Skeletal muscle satellite cell (primary cell): ENCODE measurements at regions not wholly inside any gene's neighbourhood (a gene's known extent, or its start where the extent isn't known, plus 50 kb on each side); places are given as distances from the start of the nearest gene placed in this dataset.

ENCODE experiments used
- H3K27me3 ChIP-seq: 2 replicates; pipeline ENCODE4 v1.7.0; 2013; ENCODE audit warnings: low read length; ENCODE audit not compliant: control insufficient read depth, insufficient read depth
- H3K36me3 ChIP-seq: 2 replicates; pipeline ENCODE4 v1.7.0; 2013; ENCODE audit warnings: mild to moderate bottlenecking, control low read depth, low read length; ENCODE audit not compliant: insufficient read depth
- H3K4me1 ChIP-seq: 2 replicates; pipeline ENCODE4 v1.7.0; 2013; ENCODE audit warnings: low read length; ENCODE audit not compliant: control insufficient read depth, insufficient read depth
- H3K4me2 ChIP-seq: 2 replicates; pipeline ENCODE4 v1.7.0; 2013; ENCODE audit warnings: mild to moderate bottlenecking, low read length
- H3K4me3 ChIP-seq: 2 replicates; pipeline ENCODE4 v1.7.0; 2013; ENCODE audit warnings: low read length
- H3K9ac ChIP-seq: 2 replicates; pipeline ENCODE4 v1.7.0; 2013; ENCODE audit warnings: mild to moderate bottlenecking, low read depth, low read length, moderate library complexity
- H3K9me3 ChIP-seq: replicated peaks from 2 replicates; pipeline ENCODE4 v1.7.0; 2013; ENCODE audit warnings: mild to moderate bottlenecking, control low read depth, low read length

GRCh38 chr5:4541334-4541733, 598.8 kb upstream of the ADAMTS16 start:
- peaks cover 10% of the 10 kb centered on the region for H3K9me3 ChIP-seq
- no peak overlapping the region for H3K4me2 ChIP-seq
- H3K27me3 ChIP-seq: no peaks in the 10 kb centered on the region
- H3K4me1 ChIP-seq: no peaks in the 10 kb centered on the region
- no peaks in the 10 kb centered on the region for H3K36me3 ChIP-seq
- no peak overlapping the region for H3K4me3 ChIP-seq
- no peak overlapping the region for H3K9ac ChIP-seq

GRCh38 chr5:4542145-4542778, 597.9 kb upstream of the ADAMTS16 start:
- Histone ChIP-seq H3K36me3 (no peaks in the 10 kb centered on the region), H3K9me3 (peaks cover 3% of the 10 kb centered on the region), H3K9ac (no peak overlapping the region), H3K4me1 (no peaks in the 10 kb centered on the region), H3K4me3 (no peak overlapping the region), H3K27me3 (no peaks in the 10 kb centered on the region), H3K4me2 (no peak overlapping the region)

GRCh38 chr5:4544049-4544670, 596.0 kb upstream of the ADAMTS16 start:
- no peak overlapping the region for H3K4me2 ChIP-seq
- no peaks in the 10 kb centered on the region for H3K27me3 ChIP-seq
- peaks cover 3% of the 10 kb centered on the region for H3K9me3 ChIP-seq
- no peak overlapping the region for H3K9ac ChIP-seq
- H3K4me3 ChIP-seq: no peak overlapping the region
- no peaks in the 10 kb centered on the region for H3K36me3 ChIP-seq
- H3K4me1 ChIP-seq: no peaks in the 10 kb centered on the region

- Histone ChIP-seq H3K4me3 (no peak overlapping the region), H3K9me3 (peaks cover 3% of the 10 kb centered on the region), H3K4me2 (no peak overlapping the region), H3K27me3 (no peaks in the 10 kb centered on the region), H3K36me3 (no peaks in the 10 kb centered on the region), H3K9ac (no peak overlapping the region), H3K4me1 (no peaks in the 10 kb centered on the region)
These were observed 592.6 kb upstream of the ADAMTS16 start for GRCh38 chr5:4547547-4547946.

- Histone ChIP-seq H3K4me2 (no peak overlapping the region), H3K27me3 (no peaks in the 10 kb centered on the region), H3K4me1 (no peaks in the 10 kb centered on the region), H3K36me3 (no peaks in the 10 kb centered on the region), H3K9me3 (peaks cover 3% of the 10 kb centered on the region), H3K9ac (no peak overlapping the region), H3K4me3 (no peak overlapping the region)
These were observed 591.8 kb upstream of the ADAMTS16 start for GRCh38 chr5:4548341-4548740.

- Histone ChIP-seq H3K9me3 (peaks cover 3% of the 10 kb centered on the region), H3K4me1 (no peaks in the 10 kb centered on the region), H3K4me2 (no peak overlapping the region), H3K36me3 (no peaks in the 10 kb centered on the region), H3K4me3 (no peak overlapping the region), H3K27me3 (no peaks in the 10 kb centered on the region), H3K9ac (no peak overlapping the region)
These were observed 590.8 kb upstream of the ADAMTS16 start for GRCh38 chr5:4549351-4549750.

- no peak overlapping the region for H3K9ac ChIP-seq
- no peaks in the 10 kb centered on the region for H3K27me3 ChIP-seq
- H3K4me2 ChIP-seq: no peak overlapping the region
- H3K4me1 ChIP-seq: no peaks in the 10 kb centered on the region
- no peaks in the 10 kb centered on the region for H3K9me3 ChIP-seq
- no peaks in the 10 kb centered on the region for H3K36me3 ChIP-seq
- no peak overlapping the region for H3K4me3 ChIP-seq
These were observed 589.1 kb upstream of the ADAMTS16 start for GRCh38 chr5:4551034-4551433.

- Histone ChIP-seq H3K27me3 (no peaks in the 10 kb centered on the region), H3K4me1 (no peaks in the 10 kb centered on the region), H3K4me2 (no peak overlapping the region), H3K9ac (no peak overlapping the region), H3K9me3 (no peaks in the 10 kb centered on the region), H3K4me3 (no peak overlapping the region), H3K36me3 (no peaks in the 10 kb centered on the region)
These were observed 587.0 kb upstream of the ADAMTS16 start for GRCh38 chr5:4553130-4553529.

GRCh38 chr5:4553978-4554377, 586.2 kb upstream of the ADAMTS16 start:
- no peaks in the 10 kb centered on the region for H3K4me1 ChIP-seq
- no peaks in the 10 kb centered on the region for H3K9me3 ChIP-seq
- H3K4me3 ChIP-seq: no peak overlapping the region
- H3K9ac ChIP-seq: no peak overlapping the region
- no peak overlapping the region for H3K4me2 ChIP-seq
- no peaks in the 10 kb centered on the region for H3K27me3 ChIP-seq
- no peaks in the 10 kb centered on the region for H3K36me3 ChIP-seq

- no peak overlapping the region for H3K9ac ChIP-seq
- no peak overlapping the region for H3K4me2 ChIP-seq
- no peaks in the 10 kb centered on the region for H3K36me3 ChIP-seq
- no peaks in the 10 kb centered on the region for H3K9me3 ChIP-seq
- no peaks in the 10 kb centered on the region for H3K4me1 ChIP-seq
- H3K4me3 ChIP-seq: no peak overlapping the region
- H3K27me3 ChIP-seq: no peaks in the 10 kb centered on the region
These were observed 584.3 kb upstream of the ADAMTS16 start for GRCh38 chr5:4555725-4556285.

GRCh38 chr5:4561403-4561802, 578.7 kb upstream of the ADAMTS16 start:
- Histone ChIP-seq H3K36me3 (no peaks in the 10 kb centered on the region), H3K9ac (no peak overlapping the region), H3K4me3 (no peak overlapping the region), H3K27me3 (no peaks in the 10 kb centered on the region), H3K4me2 (no peak overlapping the region), H3K9me3 (no peaks in the 10 kb centered on the region), H3K4me1 (no peaks in the 10 kb centered on the region)

- Histone ChIP-seq H3K4me1 (no peaks in the 10 kb centered on the region), H3K9me3 (no peaks in the 10 kb centered on the region), H3K27me3 (no peaks in the 10 kb centered on the region), H3K4me3 (no peak overlapping the region), H3K4me2 (no peak overlapping the region), H3K9ac (no peak overlapping the region), H3K36me3 (no peaks in the 10 kb centered on the region)
These were observed 576.7 kb upstream of the ADAMTS16 start for GRCh38 chr5:4563400-4563799.
